OCI-LY1 (cell line): ENCODE measurements at regions not wholly inside any gene's neighbourhood (a gene's known extent, or its start where the extent isn't known, plus 50 kb on each side); places are given as distances from the start of the nearest gene placed in this dataset.

ENCODE experiments used
- H2AFZ ChIP-seq: fragments of 200-600 bp; sonication (generic), shearing (Covaris generic); 2 replicates; pipeline ENCODE4 v1.6.0; 2014; ENCODE audit warnings: antibody characterized with exemption, mild to moderate bottlenecking, low read length
- H3F3A ChIP-seq: fragments of 200-600 bp; sonication (generic), shearing (Covaris generic); 2 replicates; pipeline ENCODE4 v1.6.0; 2014; ENCODE audit warnings: mild to moderate bottlenecking, antibody characterized with exemption, low read length, moderate library complexity; ENCODE audit not compliant: insufficient read depth
- H3K27ac ChIP-seq: fragments of 200-600 bp; sonication (generic); 2 replicates; pipeline ENCODE4 v1.5.1; 2014; ENCODE audit warnings: low read length, mixed run types, mild to moderate bottlenecking, low read depth; ENCODE audit not compliant: poor library complexity, severe bottlenecking
- H3K27me3 ChIP-seq: fragments of 200-600 bp; sonication (generic); 2 replicates; pipeline ENCODE4 v1.6.0; 2014; ENCODE audit warnings: antibody characterized with exemption, mild to moderate bottlenecking, low read length, moderate library complexity; ENCODE audit not compliant: insufficient read depth
- H3K36me3 ChIP-seq: fragments of 200-600 bp; sonication (generic); 2 replicates; pipeline ENCODE4 v1.6.1; 2014; ENCODE audit warnings: mild to moderate bottlenecking, antibody characterized with exemption, low read length, moderate library complexity, mixed read lengths; ENCODE audit not compliant: insufficient read depth
- H3K4me1 ChIP-seq: fragments of 200-600 bp; sonication (generic); 2 replicates; pipeline ENCODE4 v1.5.1; 2014; ENCODE audit warnings: mild to moderate bottlenecking, low read length, moderate library complexity; ENCODE audit not compliant: insufficient read depth, severe bottlenecking
- H3K4me2 ChIP-seq: fragments of 200-600 bp; sonication (generic), shearing (Covaris generic); 2 replicates; pipeline ENCODE4 v1.6.1; 2014; ENCODE audit warnings: low read length
- H3K4me3 ChIP-seq: fragments of 200-600 bp; sonication (generic); 2 replicates; pipeline ENCODE4 v1.5.1; 2014; ENCODE audit warnings: low read length, low read depth, mild to moderate bottlenecking, mixed read lengths; ENCODE audit not compliant: poor library complexity, severe bottlenecking
- H3K79me2 ChIP-seq: fragments of 200-600 bp; shearing (Covaris generic); 2 replicates; pipeline ENCODE4 v1.6.1; 2016; ENCODE audit warnings: mixed run types, low read length, mixed read lengths; ENCODE audit not compliant: insufficient read depth
- H3K9ac ChIP-seq: fragments of 200-600 bp; sonication (generic), shearing (Covaris generic); 2 replicates; pipeline ENCODE4 v1.6.1; 2014; ENCODE audit warnings: mild to moderate bottlenecking, low read length, mixed read lengths
- H3K9me2 ChIP-seq: fragments of 200-600 bp; sonication (generic), shearing (Covaris generic); 2 replicates; pipeline ENCODE4 v1.6.1; 2014; ENCODE audit warnings: low read depth, mild to moderate bottlenecking, low read length, mixed read lengths
- H3K9me3 ChIP-seq: fragments of 200-600 bp; shearing (Covaris generic); 2 replicates; pipeline ENCODE4 v1.6.1; 2014; ENCODE audit warnings: low read length, mixed read lengths
- H4K20me1 ChIP-seq: fragments of 200-600 bp; sonication (generic), shearing (Covaris generic); 2 replicates; pipeline ENCODE4 v1.6.0; 2016; ENCODE audit warnings: mild to moderate bottlenecking, low read length; ENCODE audit not compliant: insufficient read depth
- CTCF ChIP-seq: fragments of 200-600 bp; sonication (generic), shearing (Covaris generic); IDR thresholded peaks from 2 replicates; pipeline ENCODE4 v1.5.1; 2017; ENCODE audit warnings: mild to moderate bottlenecking, antibody characterized with exemption, low read length, moderate library complexity, mixed read lengths
- EZH2 ChIP-seq: fragments of 200-600 bp; sonication (generic), shearing (Covaris generic); IDR thresholded peaks from 2 replicates; pipeline ENCODE4 v1.8.0; 2017; ENCODE audit warnings: borderline replicate concordance, mixed run types, mild to moderate bottlenecking, antibody characterized with exemption, low read length, moderate library complexity, mixed read lengths

- Histone ChIP-seq H3K27ac (no peak overlapping the region), H3F3A (no peaks in the 10 kb centered on the region), H3K4me2 (no peak overlapping the region), H3K9me2 (no peaks in the 10 kb centered on the region), H3K9ac (no peak overlapping the region), H3K79me2 (no peaks in the 10 kb centered on the region), H3K4me3 (no peak overlapping the region), H3K4me1 (no peaks in the 10 kb centered on the region), H4K20me1 (no peaks in the 10 kb centered on the region), H3K27me3 (no peaks in the 10 kb centered on the region), H2AFZ (no peak overlapping the region), H3K9me3 (no peaks in the 10 kb centered on the region), H3K36me3 (no peaks in the 10 kb centered on the region)
- no peak for TF ChIP-seq CTCF
- TF ChIP-seq EZH2, result no peak
Observed at GRCh38 chr2:120921457-120921856, 185.8 kb downstream of the GLI2 start.

GRCh38 chr2:120922571-120923332 is 187.1 kb downstream of the GLI2 start:
- H3K79me2 ChIP-seq, result no peaks in the 10 kb centered on the region
- no peaks in the 10 kb centered on the region for H4K20me1 ChIP-seq
- no peaks in the 10 kb centered on the region for H3F3A ChIP-seq
- no peaks in the 10 kb centered on the region for H3K9me3 ChIP-seq
- H3K9ac ChIP-seq, result no peak overlapping the region
- no peak overlapping the region for H3K4me3 ChIP-seq
- no peaks in the 10 kb centered on the region for H3K9me2 ChIP-seq
- H3K4me1 ChIP-seq, result no peaks in the 10 kb centered on the region
- no peak overlapping the region for H2AFZ ChIP-seq
- H3K27ac ChIP-seq, result no peak overlapping the region
- H3K27me3 ChIP-seq, result no peaks in the 10 kb centered on the region
- no peak overlapping the region for H3K4me2 ChIP-seq
- no peaks in the 10 kb centered on the region for H3K36me3 ChIP-seq
- TF ChIP-seq CTCF, result no peak

GRCh38 chr2:120923426-120923825 is 187.8 kb downstream of the GLI2 start:
- H3K79me2 ChIP-seq, result no peaks in the 10 kb centered on the region
- no peaks in the 10 kb centered on the region for H3F3A ChIP-seq
- no peak overlapping the region for H3K9ac ChIP-seq
- no peaks in the 10 kb centered on the region for H3K9me3 ChIP-seq
- no peaks in the 10 kb centered on the region for H4K20me1 ChIP-seq
- TF ChIP-seq CTCF (no peak), EZH2 (no peak)
- H3K27me3 ChIP-seq, result no peaks in the 10 kb centered on the region
- H3K4me3 ChIP-seq, result no peak overlapping the region
- H3K36me3 ChIP-seq, result no peaks in the 10 kb centered on the region
- H2AFZ ChIP-seq, result no peak overlapping the region
- H3K9me2 ChIP-seq, result no peaks in the 10 kb centered on the region
- no peaks in the 10 kb centered on the region for H3K4me1 ChIP-seq
- H3K27ac ChIP-seq, result no peak overlapping the region
- H3K4me2 ChIP-seq, result no peak overlapping the region
